Prostate gland (tissue), 2 donors: ENCODE measurements at regions not wholly inside any gene's neighbourhood (a gene's known extent, or its start where the extent isn't known, plus 50 kb on each side); places are given as distances from the start of the nearest gene placed in this dataset.

Source experiments
- DNase-seq: peaks from one replicate; pipeline ENCODE4 v3.0.0-alpha.2; 2019; ENCODE audit warnings: low spot score
- H3K27ac ChIP-seq, 2 donors: fragments of 200-600 bp; sonication (generic); 2 replicates each; pipeline ENCODE4 v1.5.1; 2017 to 2019
- H3K27me3 ChIP-seq: fragments of 200-600 bp; sonication (generic); replicated peaks from 2 replicates; pipeline ENCODE4 v1.5.1; 2019; ENCODE audit not compliant: insufficient read depth
- H3K36me3 ChIP-seq, 2 donors: fragments of 200-600 bp; sonication (generic); 1 replicate in 1 of 2; 2 replicates in 1 of 2; pipeline versions ENCODE4 v1.5.1 to v1.8.1; 2017 to 2019
- H3K4me1 ChIP-seq: fragments of 200-600 bp; sonication (generic); replicated peaks from 2 replicates; pipeline ENCODE4 v1.5.1; 2019
- H3K4me3 ChIP-seq, 2 donors: fragments of 200-600 bp; sonication (generic); 2 replicates each; pipeline ENCODE4 v1.5.1; 2017 to 2019
- H3K9me3 ChIP-seq: fragments of 200-600 bp; sonication (generic); 2 replicates; pipeline ENCODE4 v1.5.1; 2017
- POLR2A ChIP-seq: fragments of 450-650 bp; IDR thresholded peaks from one replicate; pipeline ENCODE4 v1.6.1; 2016; ENCODE audit warnings: antibody characterized with exemption, mild to moderate bottlenecking
- POLR2AphosphoS5 ChIP-seq: sonication (generic); formaldehyde crosslinking; IDR thresholded peaks from one replicate; pipeline ENCODE4 v1.6.1; 2017; ENCODE audit warnings: antibody characterized with exemption
- WGBS: methylation state at CpG from one replicate; pipeline ENCODE4 v1.1.5; 2018; 5-methylcytosine and 5-hydroxymethylcytosine counted together
- intact Hi-C: fragments of 100-400 bp; cut with DNase I; formaldehyde crosslinking; loops from one replicate; pipeline ENCODE4 v1.14.2; 2022
- TF ChIP-seq, protein P1 (sequence below), 4 experiments: fragments of 200-600 bp in 2 of 4; fragments of 450-650 bp in 2 of 4; sonication (generic) in 2 of 4; IDR thresholded peaks; 1 replicate in 3 of 4; 2 replicates in 1 of 4; pipeline ENCODE4 v1.5.1; 2016 to 2019; ENCODE audit warnings: antibody characterized with exemption in 4 of 4, mild to moderate bottlenecking in 2 of 4, moderate library complexity in 2 of 4

DNA sequence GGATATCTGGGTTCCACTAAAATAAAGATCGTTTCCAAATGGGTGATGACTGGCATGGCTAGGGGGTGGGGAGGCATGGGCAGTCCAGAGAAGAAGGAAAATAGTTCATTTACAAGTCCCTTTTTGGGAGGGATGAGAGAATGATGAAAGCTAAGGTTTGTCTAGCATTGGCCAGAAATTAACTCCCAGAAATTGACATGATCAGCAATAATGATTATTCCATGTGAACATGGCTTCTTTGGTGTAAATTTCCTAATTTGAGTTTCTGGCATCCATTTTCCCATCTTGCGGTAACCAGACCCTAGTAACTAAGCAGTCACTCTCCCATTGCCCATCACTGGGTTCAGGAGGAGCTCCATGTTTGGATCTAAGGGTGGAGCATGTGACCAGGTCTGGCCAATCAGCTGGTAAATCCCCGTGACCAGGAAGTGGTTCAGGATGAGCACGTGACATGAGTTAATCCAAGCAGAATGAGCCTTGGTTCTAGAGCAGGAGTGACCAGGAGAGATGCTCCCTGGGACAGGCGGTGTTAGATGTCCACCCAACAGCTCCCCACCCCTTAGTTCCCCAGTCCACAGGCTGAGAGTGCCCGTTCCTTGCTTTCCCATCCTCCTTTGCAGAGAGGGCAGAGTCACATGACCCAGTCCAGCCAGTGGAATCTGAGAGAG is 512.7 kb downstream of the PREX1 start:
- intact Hi-C loops = no loop called here
- no peaks in the 10 kb centered on the region for H3K36me3 ChIP-seq
- no peaks in the 10 kb centered on the region for H3K4me1 ChIP-seq
- TF ChIP-seq, protein P1, sequence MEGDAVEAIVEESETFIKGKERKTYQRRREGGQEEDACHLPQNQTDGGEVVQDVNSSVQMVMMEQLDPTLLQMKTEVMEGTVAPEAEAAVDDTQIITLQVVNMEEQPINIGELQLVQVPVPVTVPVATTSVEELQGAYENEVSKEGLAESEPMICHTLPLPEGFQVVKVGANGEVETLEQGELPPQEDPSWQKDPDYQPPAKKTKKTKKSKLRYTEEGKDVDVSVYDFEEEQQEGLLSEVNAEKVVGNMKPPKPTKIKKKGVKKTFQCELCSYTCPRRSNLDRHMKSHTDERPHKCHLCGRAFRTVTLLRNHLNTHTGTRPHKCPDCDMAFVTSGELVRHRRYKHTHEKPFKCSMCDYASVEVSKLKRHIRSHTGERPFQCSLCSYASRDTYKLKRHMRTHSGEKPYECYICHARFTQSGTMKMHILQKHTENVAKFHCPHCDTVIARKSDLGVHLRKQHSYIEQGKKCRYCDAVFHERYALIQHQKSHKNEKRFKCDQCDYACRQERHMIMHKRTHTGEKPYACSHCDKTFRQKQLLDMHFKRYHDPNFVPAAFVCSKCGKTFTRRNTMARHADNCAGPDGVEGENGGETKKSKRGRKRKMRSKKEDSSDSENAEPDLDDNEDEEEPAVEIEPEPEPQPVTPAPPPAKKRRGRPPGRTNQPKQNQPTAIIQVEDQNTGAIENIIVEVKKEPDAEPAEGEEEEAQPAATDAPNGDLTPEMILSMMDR (IDR thresholded peaks at IDR 0.05) = no peak
- TF ChIP-seq POLR2AphosphoS5 (no peak), POLR2A (no peak)
- H3K27ac ChIP-seq = no peak overlapping the region
- H3K27me3 ChIP-seq = no peaks in the 10 kb centered on the region
- H3K4me3 ChIP-seq = no peak overlapping the region
- 95% methylated on average over 6 of the region's 6 CpGs for WGBS
- H3K9me3 ChIP-seq = no peaks in the 10 kb centered on the region
- no peak for DNase-seq

DNA sequence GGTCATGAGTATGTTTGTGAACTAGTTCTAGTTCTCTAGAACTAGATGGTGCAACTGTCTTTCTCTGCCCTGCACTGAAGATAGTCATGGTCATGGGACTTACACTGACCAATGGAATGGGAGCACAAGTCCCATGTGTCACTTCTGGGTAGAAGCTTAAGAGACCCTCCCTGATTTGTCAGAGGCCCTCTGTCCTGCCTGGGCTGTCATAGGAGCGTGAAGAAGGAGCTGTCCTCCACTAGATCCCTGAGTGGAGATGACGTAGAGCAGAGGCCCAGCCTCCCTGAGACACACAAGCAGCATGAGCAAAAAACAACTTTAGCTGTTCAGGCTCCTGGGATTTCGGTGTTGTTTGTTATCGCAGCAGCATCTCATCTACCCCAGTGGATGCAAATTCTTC is 514.5 kb downstream of the PREX1 start:
- Histone ChIP-seq H3K27ac (no peak overlapping the region), H3K4me1 (no peaks in the 10 kb centered on the region), H3K36me3 (no peaks in the 10 kb centered on the region), H3K9me3 (no peaks in the 10 kb centered on the region), H3K27me3 (no peaks in the 10 kb centered on the region), H3K4me3 (no peak overlapping the region)
- DNase-seq = no peak
- WGBS = 95% methylated on average over 4 of the region's 4 CpGs
- intact Hi-C loops = no loop called here
- TF ChIP-seq POLR2A = no peak

DNA sequence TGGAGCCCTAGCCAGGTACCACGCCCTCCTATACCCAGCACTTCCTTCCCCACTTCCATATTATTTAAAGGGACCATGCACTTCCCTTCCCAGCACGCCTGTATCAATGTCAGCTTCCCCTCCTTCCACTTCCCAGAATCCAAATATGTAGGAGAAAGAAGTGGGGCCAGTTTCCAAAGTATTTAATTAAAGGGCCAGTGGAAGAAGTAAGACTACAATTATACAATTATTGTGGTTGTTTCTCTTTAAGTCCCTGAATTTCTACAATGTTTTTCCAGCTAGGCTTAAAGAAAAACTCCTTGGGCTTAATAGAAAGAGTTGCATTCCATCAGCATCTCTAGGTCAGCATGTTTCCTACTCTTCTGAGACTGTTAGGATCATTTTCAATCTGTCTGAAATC is 515.8 kb downstream of the PREX1 start:
- Histone ChIP-seq H3K27ac (no peak overlapping the region), H3K27me3 (no peaks in the 10 kb centered on the region), H3K4me3 (no peak overlapping the region), H3K36me3 (no peaks in the 10 kb centered on the region), H3K9me3 (no peaks in the 10 kb centered on the region), H3K4me1 (no peaks in the 10 kb centered on the region)
- WGBS = 61% methylated on average over 2 of the region's 2 CpGs
- intact Hi-C loops = no loop called here
- no peak for TF ChIP-seq POLR2A
- TF ChIP-seq, protein P1 (IDR thresholded peaks at IDR 0.05) = no peak
- TF ChIP-seq POLR2AphosphoS5 = no peak
- no peak for DNase-seq

DNA sequence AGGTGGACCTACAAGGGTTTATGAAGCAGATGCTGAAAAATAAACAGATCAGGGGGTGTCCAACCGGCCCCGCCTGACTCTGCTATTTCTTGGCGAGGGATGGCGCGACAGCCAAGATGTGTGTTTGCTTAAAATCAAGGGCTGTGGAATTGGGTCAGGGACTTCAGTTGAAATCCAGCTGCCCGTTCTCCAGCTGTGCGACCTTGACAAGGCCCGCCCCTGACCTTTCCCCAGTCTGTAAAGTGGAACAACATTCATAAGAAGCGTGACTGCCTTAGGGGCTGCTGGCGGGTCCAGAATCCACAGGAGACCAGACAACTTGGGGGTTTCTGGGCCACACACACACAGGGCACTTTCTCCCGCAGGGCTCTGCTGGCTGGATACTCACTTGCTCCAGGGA is 517.5 kb downstream of the PREX1 start:
- DNase-seq = no peak
- 85% methylated on average over 11 of the region's 11 CpGs for WGBS
- H3K27ac ChIP-seq = no peak overlapping the region

DNA sequence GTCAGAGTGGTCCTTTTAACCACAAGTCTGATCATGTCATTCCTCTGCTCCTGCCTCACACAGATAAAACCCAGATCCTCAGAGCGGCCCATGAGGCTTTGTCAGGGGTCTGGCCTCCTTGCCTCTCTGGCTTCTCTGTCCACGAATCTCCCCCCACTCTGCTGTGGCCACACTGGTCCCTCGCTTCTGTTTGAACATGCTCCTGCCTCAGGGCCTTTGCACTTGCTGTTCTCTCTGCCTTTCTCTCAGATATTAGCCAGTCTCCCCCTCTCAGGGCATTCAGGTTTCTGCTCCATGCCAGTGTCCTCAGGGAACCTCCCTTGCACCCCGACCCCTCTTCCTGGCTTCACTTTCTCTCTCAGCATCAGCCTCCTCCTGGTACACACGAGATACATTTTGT is 518.5 kb downstream of the PREX1 start:
- H3K27ac ChIP-seq = no peak overlapping the region
- no peak overlapping the region for H3K4me3 ChIP-seq
- intact Hi-C loops = no loop called here
- TF ChIP-seq POLR2AphosphoS5 = no peak
- TF ChIP-seq POLR2A = no peak
- TF ChIP-seq, protein P1 (IDR thresholded peaks at IDR 0.05) = no peak
- no peaks in the 10 kb centered on the region for H3K27me3 ChIP-seq
- H3K4me1 ChIP-seq = no peaks in the 10 kb centered on the region
- H3K9me3 ChIP-seq = no peaks in the 10 kb centered on the region
- DNase-seq = no peak
- no peaks in the 10 kb centered on the region for H3K36me3 ChIP-seq
- 91% methylated on average over 5 of the region's 5 CpGs for WGBS

More for the DNA sequence above, 517.5 kb downstream of the PREX1 start:
- no peak overlapping the region for H3K4me3 ChIP-seq
- TF ChIP-seq POLR2AphosphoS5 = no peak
- TF ChIP-seq POLR2A = no peak
- TF ChIP-seq, protein P1 (IDR thresholded peaks at IDR 0.05) = no peak
- H3K27me3 ChIP-seq = no peaks in the 10 kb centered on the region
- H3K4me1 ChIP-seq = no peaks in the 10 kb centered on the region
- H3K9me3 ChIP-seq = no peaks in the 10 kb centered on the region
- intact Hi-C loops = no loop called here
- H3K36me3 ChIP-seq = no peaks in the 10 kb centered on the region
